Epidermal melanocyte (primary cell): ENCODE measurements at regions not wholly inside any gene's neighbourhood (a gene's known extent, or its start where the extent isn't known, plus 50 kb on each side); places are given as distances from the start of the nearest gene placed in this dataset.

ENCODE experiments used
- DNase-seq: peaks from one replicate; pipeline ENCODE4 v3.0.0; 2011; ENCODE audit warnings: low spot score; ENCODE audit not compliant: insufficient read length

DNA sequence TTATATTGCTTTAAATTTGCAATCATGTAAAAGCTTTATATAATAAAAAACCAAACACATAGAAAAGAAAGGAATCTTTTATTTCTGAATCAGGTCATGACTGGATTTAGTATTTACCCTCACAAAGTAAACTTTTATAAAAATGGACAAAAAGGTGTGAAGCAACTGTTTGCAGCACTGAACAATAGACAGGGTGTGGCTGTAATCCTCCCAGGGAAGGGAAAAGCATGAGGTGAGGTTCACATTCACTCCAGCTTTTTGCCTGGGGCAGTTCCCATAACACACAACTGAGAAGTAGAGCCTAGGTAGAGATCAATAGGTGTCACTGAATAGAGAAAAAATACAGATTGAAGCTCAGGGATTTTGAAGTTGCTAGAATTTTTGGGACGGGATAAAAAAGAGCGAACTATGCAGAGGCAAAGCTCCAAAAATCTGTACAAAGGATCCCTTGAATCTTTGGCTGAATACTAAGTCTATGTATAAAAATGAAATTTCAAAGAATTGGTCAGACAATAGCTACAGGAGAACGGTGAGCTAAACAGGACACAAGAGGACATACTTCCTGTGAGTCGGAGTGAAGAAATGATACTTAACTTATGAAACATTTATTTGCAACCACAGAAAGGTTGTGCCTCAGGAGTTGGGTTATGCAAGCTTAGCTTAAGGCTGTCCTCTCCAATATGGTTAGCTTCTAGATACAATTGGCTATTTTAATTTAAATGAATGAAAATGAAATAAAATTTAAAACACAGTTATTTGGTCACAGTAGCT, 162.0 kb upstream of the ZP4 start:
- no peak for DNase-seq

DNA sequence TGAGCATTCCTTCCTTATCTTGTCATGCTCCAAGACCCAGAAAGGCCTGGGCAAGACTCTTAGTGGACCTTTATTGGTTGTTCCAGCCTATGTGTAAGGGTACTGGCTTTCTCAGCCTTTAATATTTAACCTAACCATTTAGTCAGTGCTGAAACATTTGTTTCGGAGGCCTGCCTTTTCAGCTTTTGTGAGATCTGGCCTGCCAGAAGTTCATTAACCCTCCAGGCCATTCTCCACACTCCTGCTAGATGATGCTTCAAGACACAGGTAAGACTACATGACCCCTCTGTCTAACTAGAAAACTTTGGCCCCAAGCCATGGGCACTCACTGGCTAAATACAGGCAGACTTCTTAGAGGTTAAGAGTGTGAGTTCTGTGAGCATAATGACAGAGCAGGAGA, 138.4 kb upstream of the ZP4 start:
- no peak for DNase-seq

DNA sequence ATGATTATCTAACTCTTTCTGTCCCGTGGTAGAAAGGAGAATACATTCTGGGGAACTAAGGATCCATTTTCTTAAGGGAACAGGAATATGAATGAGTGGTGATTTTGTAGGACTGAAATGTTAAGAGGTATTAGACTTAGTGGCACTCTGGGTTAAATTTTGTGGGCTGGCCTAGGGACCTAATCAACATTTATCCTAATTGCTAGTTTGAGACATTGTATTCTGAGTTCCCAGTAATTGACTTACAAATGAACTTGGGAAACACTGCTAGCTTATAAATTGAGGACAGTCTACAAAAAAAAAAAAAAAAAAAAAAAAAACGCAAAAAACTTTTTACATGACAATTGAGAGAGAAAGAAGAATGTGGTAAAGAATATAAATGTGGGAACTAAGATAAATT, 136.6 kb upstream of the ZP4 start:
- DNase-seq, result no peak

DNA sequence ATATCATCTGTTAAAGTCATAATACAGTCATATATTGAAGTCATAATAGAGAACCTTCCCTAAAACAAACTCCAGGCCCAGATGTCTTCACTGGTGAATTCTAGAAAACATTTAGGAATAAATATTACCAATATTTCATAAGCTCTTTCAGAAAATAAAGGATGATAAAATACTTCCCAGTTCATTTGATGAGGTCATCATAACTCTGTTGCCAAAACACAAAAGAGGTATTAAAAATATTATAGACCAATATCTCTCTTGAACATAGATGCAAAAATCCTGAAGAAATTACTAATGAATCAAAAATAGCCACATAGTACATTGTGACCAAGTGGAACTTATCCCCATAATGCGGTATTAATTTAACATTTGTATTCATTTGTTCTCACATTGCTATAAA, 132.4 kb upstream of the ZP4 start:
- no peak for DNase-seq

DNA sequence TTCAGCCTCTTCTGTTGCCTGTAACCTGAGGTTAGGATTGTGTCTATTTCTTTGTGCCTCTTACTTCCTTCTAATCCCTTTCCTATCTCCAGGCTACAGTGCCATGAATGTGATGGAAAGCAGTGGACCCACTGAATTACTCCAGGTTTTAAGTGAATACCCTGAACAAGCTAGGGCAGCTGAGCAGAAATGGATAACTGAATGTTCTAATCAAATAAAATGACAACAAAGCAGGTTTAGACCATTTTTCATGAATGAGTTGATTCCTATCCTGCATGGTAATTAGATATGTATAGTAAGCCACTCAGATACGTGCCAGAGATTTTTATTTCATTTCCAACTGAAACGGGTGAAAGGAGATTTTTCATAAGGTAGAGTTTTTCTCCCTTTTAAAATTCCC, 127.5 kb upstream of the ZP4 start:
- no peak for DNase-seq

DNA sequence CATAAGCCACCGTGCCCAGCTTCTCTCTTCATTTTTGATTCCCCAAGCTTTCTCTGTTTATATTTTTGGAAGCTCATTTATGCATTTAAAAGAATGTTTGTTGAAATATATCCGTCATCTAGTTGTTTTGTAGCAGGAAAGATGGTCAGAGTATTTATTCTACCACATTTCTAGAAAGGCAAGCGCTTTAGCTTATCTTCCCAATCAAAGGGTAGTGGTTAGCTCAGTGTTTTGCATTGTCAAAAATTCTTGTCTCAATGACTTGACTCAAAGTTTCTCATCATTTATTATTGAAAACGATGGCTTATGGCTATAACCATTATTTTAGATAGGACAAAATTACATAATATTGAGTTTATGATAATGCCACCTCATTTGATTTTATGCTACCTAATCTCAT, 116.1 kb upstream of the ZP4 start:
- no peak for DNase-seq

DNA sequence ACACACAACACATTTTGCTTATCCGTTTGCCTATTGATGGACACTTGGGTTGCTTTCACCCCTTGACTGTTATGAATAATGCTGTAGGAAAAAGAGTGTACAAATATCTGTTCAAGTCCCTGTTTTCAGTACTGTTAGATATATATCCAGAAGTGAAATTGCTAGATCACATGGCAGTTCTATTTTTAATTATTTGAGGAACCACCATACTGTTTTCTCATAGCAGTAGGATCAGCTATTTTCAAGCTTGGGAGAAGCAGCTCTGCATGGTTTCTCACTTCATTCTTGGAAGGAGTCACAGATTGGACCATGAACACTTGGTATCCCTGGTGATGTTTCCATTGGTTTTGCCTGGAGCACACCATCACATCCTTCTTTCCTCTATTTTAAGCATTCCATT, 114.4 kb upstream of the ZP4 start:
- DNase-seq, result no peak

DNA sequence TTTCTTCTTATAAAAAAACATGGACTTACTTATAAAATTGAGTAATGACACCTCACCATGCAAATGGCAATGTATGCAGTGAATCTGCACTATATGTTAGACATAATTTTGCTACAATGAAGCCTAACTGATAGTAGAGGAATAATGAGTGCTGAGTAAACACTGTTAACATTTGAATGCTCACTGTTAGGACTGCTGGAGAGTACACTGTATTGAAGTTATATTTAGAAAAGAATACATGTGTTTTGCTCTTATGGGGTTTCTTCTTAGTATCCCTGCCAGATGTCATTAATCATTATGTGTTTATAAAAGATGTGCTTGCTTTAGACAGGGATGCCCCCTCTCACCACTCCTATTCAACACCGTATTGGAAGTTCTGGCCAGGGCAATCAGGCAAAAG, 111.1 kb upstream of the ZP4 start:
- no peak for DNase-seq

DNA sequence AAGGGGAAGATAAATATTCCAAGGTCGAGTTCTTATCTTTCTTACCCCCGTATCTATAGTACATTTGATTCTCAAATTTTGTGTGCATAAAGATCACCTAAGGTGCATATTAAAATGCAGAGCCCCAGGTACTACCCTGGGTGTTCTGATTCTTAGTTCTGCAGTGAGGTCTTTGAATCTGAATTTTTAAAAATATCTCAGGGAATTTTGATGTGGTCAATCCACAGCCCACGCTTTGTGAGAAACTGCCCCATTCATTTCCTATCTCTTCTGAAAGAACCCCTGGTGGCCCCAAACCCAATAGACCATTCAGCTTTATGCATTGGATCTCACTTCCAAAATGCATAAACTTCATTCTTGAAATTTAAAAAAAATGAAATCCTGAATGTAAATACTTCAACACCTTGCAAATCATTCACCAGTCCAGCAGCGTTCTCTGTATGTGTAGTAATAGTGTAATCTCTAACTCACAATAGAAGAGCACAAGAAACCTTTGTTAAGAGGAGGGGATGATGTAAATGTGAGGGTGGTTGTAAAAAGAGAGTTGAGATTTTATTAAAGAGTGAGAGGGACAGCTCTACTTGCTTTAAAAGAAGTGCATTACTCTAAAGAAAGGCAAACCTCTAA, 108.8 kb upstream of the ZP4 start:
- DNase-seq, result no peak

DNA sequence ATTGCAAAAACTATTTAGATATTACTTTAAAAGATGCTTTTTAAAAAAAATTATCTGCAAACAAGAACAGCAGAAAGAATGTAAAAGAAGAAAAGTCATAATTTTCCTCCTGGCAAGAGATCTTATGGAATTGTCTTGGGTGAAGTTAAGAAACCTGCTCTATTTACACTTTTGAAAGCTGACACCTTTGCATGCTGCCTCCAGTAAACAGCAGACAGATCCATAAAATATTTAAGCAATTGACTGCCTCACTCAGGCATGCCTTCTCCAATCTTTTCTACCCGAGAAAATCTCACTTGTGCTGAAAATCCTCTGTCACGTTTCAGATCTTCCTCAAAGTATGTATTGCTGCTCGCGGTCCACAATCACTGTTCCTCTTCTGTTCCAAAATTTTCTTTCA, 107.9 kb upstream of the ZP4 start:
- DNase-seq, result no peak

DNA sequence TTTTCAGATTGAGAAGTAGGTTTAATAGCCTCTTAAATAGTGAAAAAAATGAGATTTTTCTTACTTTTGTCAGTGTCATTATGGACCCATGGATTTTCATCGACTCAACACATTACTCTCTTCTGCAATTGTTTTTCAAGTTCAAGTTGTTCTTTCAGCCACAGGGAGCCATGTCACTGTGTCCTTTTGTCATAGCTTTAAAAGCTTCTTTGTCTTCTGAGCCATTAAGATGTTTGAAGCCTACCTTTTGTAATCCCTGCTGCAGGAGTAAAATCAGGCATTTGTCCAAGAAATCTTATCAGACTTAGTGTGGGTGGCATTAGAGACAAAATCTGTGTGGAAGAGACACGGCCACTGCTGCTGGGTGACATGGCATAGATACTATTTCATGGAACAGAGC, 92.8 kb upstream of the ZP4 start:
- no peak for DNase-seq

DNA sequence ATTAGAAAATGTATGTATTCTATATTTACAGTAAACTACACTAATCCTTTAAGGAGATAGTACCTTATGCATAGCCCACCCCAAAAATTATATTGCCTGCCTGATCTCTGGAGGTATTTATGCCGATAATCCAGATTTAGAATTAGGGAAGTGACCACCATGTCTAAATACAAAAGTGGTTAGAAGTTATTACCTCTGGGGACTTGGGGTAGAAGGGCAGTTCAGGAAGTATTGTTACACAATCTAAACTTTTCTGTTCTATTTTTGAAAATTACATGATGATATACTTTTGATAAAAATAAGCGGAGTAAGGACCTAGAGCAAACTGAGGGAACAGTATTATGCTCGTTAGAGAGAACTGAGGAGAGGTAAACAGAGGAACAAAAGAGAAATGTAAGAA, 90.5 kb upstream of the ZP4 start:
- no peak for DNase-seq

DNA sequence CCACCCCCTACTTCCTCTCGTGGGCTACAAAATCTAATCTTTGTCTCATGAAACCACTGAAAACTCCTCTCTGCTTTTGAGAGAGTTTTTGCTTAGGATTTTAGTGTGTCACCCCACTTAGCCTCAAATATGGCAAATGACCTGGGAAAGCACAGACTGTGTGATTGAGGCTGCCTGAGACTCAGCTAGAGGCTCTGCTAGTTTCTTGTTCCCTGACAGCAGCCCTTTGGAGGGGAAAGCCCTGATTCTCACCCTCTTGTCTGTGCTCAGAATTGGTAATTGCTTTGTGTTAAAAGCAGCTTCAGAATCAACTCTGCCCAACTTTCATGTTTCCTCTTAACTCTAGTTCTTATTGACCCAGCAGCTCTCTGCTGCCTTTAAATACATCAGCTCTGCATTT, 85.6 kb upstream of the ZP4 start:
- DNase-seq, result no peak

DNA sequence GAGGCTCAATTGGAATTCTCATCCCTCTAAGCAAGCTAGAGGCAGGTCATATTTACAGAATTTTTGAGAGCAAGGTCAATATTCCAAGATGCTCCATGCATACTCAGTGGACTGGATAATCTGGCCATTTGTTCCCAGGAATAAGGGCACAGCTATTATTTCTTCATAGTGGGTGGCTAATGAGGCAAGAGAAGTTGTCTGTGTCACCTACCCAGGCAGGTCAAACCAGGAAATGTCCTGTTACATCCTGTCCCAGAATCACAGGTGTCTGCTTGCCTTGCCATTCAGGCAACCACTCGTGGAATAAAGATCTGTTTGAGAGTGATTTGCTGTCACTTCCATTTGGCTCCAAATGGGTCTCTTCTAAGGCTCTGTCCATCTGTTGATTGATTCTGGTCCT, 85.2 kb upstream of the ZP4 start:
- no peak for DNase-seq

DNA sequence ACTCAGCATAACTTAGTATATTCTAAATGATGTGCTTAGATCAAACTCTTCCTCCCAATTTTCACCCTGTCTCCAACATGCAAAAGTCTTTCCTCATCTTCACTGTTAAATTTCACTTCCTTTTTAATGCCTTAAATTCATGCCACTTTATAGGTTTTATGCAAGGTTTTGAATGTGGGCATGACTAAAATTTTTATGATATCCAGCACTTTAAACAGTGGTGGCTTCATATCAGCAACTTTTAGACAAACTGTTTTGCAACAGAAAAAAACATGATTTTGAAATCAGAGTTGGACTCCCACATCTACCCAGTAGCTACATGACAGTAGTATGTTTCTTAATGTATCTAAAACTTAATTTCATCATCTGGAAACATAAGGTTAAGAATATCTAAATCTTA, 84.7 kb upstream of the ZP4 start:
- no peak for DNase-seq

DNA sequence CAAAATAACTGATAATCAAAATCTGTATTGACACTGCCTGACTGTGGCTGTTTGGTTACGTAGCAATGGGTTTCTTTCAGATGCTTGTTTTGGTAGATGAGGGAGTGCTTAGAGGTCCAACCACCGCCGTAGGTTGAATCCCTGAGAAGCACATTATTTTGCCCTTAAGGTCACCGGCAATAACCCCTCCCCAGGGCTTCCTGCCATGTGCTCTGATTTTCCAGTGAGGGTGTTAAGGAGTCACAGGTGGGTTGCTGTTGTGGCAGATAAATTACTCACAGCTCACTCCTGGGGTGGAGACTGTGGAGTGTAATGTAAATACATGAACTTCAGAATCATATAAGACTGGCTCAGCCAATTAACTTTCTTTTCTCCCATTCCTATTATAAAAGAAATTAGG, 81.5 kb upstream of the ZP4 start:
- no peak for DNase-seq

DNA sequence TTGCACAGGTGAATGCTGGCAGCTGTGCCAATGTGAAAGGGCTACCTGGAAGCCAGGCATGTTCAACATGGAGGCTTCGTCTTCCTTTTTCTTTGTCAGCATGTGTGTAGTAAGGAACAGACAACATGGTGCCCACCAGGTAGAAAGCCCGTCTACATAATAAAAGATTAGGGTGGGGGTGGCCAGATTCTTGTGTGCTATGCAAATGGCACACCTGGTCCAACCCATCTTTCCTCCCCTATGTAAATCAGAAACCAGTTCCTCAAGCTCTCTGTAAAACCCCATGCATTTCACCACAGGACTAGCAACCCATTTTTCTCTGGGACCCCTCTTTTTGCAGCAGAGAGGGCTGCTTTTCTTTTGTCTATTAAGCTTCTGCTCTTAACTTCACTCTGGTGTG, 72.3 kb upstream of the ZP4 start:
- DNase-seq, result no peak

DNA sequence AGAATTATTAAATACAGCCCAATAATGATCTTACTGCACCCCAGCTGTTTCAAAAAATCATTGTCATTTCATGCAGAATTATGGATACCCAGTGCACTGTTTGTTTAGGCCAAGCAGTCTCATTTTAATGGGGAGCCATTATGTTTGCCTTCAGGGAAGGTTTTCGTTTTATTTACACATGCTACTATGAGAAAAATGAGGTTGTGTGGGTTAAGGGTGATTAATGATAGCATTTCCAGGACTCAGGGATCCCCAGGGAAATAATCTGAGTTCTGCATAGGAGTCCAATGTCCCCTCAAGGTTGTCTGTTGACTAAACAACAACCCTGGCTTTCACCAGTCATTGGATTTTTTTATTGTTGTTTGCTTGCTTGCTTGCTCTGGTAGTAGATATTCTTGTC, 71.0 kb upstream of the ZP4 start:
- DNase-seq, result no peak

DNA sequence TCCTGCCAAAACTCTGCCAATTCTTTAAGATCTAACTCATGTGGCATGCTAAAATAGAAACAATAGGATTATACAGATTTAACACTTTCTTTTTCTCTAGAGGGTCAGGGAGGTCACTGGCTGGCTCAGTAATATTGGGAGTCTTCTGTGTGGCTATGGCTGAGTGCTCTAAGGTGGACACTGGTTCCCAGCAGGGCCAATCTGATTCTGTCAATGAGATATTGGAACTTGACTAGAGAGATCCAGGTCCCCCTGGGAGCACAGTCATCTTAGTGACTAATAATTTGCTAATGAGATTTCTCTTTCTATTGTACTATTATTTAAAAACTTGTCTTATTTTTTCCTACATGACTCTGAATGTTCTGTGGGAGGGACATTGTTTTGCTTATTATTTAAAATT, 69.1 kb upstream of the ZP4 start:
- DNase-seq, result no peak

DNA sequence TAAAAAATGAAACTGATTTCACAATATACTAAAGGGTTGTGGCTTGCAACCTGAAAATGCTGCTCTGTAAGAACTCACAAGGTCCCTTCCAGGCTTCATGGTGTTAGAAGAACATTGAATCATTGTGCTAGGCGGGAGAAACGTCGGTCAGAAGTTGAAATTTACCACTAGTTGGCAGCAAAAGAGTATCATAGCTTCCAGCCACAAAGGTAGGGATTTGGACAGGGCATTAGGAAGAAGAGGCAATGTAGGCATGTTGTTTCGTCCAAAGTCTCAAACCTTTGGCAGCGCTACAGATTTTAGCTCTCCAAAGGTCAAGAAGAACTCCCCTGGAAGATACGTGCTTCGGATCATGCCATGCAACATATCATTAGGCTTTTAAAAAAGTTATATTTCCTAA, 62.5 kb upstream of the ZP4 start:
- DNase-seq, result no peak
